Loucy (cell line): ENCODE measurements at regions not wholly inside any gene's neighbourhood (a gene's known extent, or its start where the extent isn't known, plus 50 kb on each side); places are given as distances from the start of the nearest gene placed in this dataset.

Experiments
- CTCF ChIP-seq: fragments of 200-600 bp; sonication (generic); conservative IDR thresholded peaks from 2 replicates; pipeline ENCODE4 v1.5.1; 2014; ENCODE audit warnings: mild to moderate bottlenecking, antibody characterized with exemption, low read length
- EZH2phosphoT487 ChIP-seq: fragments of 200-600 bp; IDR thresholded peaks from 2 replicates; pipeline ENCODE4 v1.6.1; 2018; ENCODE audit warnings: antibody characterized with exemption, mild to moderate bottlenecking, moderate library complexity, borderline replicate concordance

GRCh38 chr7:115674467-115675024, 356.0 kb downstream of the TFEC start:
- no peak for TF ChIP-seq EZH2phosphoT487
- TF ChIP-seq CTCF, result no peak
